ENCODE measurements at regions not wholly inside any gene's neighbourhood (a gene's known extent, or its start where the extent isn't known, plus 50 kb on each side); places are given as distances from the start of the nearest gene placed in this dataset.

- DNase-seq (ENCODE audit: low spot score in 2 of 2), result no peak
- Mint-ChIP-seq H3K4me1 (no peaks in the 10 kb centered on the region), H3K36me3 (no peaks in the 10 kb centered on the region), H3K9me3 (peaks cover 21% of the 10 kb centered on the region), H3K27ac (no peak overlapping the region), H3K4me3 (no peak overlapping the region)
- no peak for ATAC-seq
These were observed 1773.5 kb upstream of the WWC1 start for GRCh38 chr5:166517976-166518375.

DNA sequence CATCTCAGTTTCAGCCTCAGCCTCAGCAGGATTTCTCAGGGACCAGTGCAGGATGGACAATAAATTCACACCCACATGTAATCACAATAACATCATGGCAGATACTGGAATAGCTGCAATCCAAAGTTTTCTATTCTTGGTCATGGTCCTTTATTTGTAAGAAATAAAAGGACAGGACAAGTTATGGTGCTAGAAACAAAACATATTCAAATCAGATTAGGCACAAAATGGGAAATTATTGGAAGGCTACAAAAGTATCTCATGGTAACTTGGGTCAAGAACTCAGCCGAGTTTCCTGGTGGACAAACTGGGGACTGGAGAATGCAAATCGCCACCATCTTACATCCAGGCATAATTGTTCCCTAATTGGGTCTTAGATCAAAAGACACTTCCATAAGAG lies 1768.2 kb upstream of the WWC1 start:
- peaks cover 8% of the 10 kb centered on the region for H3K9me3 Mint-ChIP-seq
- H3K4me1 Mint-ChIP-seq, result no peaks in the 10 kb centered on the region
- ATAC-seq (no peak), DNase-seq (ENCODE audit: low spot score in 2 of 2) (no peak)
- no peak overlapping the region for H3K4me3 Mint-ChIP-seq
- no peaks in the 10 kb centered on the region for H3K36me3 Mint-ChIP-seq
- no peak overlapping the region for H3K27ac Mint-ChIP-seq

DNA sequence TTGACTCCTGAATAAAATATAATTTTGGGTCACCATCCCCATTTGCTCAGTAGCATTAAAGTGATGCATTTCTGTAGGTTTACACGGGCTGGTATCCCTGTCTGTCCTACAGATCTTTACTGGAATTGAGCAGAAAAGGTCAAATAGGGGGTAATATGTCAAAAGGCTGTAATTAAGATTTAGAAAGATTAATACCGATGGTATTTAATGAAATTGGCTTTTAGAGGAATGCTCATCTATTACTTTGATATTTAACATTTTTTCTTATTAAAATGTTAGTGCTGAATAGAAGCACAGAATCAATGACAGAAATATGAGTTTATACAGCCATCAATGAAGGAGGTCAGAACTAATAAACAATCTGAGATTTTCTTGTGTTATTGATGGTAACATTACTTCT lies 1762.2 kb upstream of the WWC1 start:
- H3K4me3 Mint-ChIP-seq, result no peak overlapping the region
- ATAC-seq, result no peak
- H3K27ac Mint-ChIP-seq, result no peak overlapping the region
- H3K36me3 Mint-ChIP-seq, result no peaks in the 10 kb centered on the region
- H3K9me3 Mint-ChIP-seq, result peaks cover 5% of the 10 kb centered on the region
- H3K4me1 Mint-ChIP-seq, result no peaks in the 10 kb centered on the region
- no peak for DNase-seq (ENCODE audit: low spot score in 2 of 2)

GRCh38 chr5:166532456-166533220 lies 1758.8 kb upstream of the WWC1 start:
- Mint-ChIP-seq H3K4me1 (no peaks in the 10 kb centered on the region), H3K27ac (no peak overlapping the region), H3K36me3 (no peaks in the 10 kb centered on the region), H3K4me3 (no peak overlapping the region), H3K9me3 (peaks cover 9% of the 10 kb centered on the region)
- ATAC-seq, result no peak
- no peak for DNase-seq (ENCODE audit: low spot score in 2 of 2)

DNA sequence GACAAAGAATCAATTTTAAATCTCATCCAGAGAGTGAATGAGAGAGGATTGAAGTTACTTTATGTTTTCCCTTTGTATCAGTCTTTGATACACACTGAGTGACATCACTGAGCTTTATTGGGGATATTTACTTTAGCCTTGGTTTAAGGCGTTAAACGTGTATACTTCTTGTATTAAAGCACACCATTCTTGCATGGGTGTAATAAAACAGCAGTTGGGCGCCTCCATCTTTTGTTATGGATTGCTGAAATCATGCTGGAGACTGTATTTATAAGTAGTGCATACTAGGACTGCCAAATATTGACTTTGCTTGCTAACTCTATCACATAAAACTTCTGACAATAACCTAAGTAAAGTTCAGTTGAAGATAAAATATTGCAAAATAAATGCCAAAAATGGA lies 1755.8 kb upstream of the WWC1 start:
- DNase-seq (ENCODE audit: low spot score in 2 of 2), result no peak
- Mint-ChIP-seq H3K4me1 (no peaks in the 10 kb centered on the region), H3K4me3 (no peak overlapping the region), H3K9me3 (peaks cover 10% of the 10 kb centered on the region), H3K27ac (no peak overlapping the region), H3K36me3 (no peaks in the 10 kb centered on the region)
- ATAC-seq, result no peak

- Mint-ChIP-seq H3K4me3 (no peak overlapping the region), H3K4me1 (no peaks in the 10 kb centered on the region), H3K27ac (no peak overlapping the region), H3K9me3 (peaks cover 10% of the 10 kb centered on the region), H3K36me3 (no peaks in the 10 kb centered on the region)
- ATAC-seq (no peak), DNase-seq (ENCODE audit: low spot score in 2 of 2) (no peak)
These were observed 1751.3 kb upstream of the WWC1 start for GRCh38 chr5:166540156-166540555.

- DNase-seq (ENCODE audit: low spot score in 2 of 2) (no peak), ATAC-seq (no peak)
- no peaks in the 10 kb centered on the region for H3K36me3 Mint-ChIP-seq
- no peak overlapping the region for H3K4me3 Mint-ChIP-seq
- H3K27ac Mint-ChIP-seq, result no peak overlapping the region
- H3K4me1 Mint-ChIP-seq, result no peaks in the 10 kb centered on the region
- peaks cover 9% of the 10 kb centered on the region for H3K9me3 Mint-ChIP-seq
These were observed 1740.1 kb upstream of the WWC1 start for GRCh38 chr5:166551384-166551783.

- Mint-ChIP-seq H3K4me3 (no peak overlapping the region), H3K9me3 (peaks cover 9% of the 10 kb centered on the region), H3K27ac (no peak overlapping the region), H3K4me1 (no peaks in the 10 kb centered on the region), H3K36me3 (no peaks in the 10 kb centered on the region)
- ATAC-seq (no peak), DNase-seq (ENCODE audit: low spot score in 2 of 2) (no peak)
These were observed 1737.7 kb upstream of the WWC1 start for GRCh38 chr5:166553778-166554177.

DNA sequence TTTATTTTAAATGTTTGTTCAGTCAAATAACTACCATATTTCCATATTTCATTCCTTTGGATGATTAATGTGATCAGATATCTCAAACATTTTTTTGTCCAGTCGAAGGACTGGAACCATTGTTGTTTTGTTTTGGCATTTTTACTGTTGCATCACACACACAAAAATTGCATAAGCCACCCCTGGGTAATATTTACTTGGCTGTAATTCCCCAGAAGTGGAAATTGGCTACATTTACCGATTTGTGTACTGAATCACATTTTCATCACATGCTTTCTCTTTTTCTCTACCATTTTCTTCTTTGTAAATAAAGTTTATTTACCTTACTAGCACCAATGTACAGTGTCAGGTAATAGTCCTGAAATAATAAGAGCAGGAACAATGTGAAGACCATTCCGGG lies 1729.7 kb upstream of the WWC1 start:
- no peak overlapping the region for H3K4me3 Mint-ChIP-seq
- no peak for DNase-seq (ENCODE audit: low spot score in 2 of 2)
- no peak for ATAC-seq

DNA sequence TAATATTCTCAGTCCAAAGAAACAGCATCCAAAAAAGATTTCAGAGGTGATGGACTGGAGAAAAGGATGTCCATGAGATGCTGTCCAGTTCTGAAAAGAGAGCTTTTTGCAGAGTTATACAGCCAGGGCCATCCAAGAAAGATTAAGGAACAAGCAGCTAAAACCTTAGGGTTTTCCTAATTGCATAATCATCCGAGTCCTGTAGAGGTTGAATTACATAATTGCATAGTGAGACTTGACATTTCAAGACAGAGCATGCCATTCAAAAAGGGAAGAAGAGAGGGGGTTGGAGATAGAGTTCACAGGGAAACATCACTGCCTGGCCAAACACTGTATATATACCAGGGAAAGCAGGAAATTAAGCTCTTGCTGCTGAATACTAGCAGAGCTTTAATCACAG lies 1729.2 kb upstream of the WWC1 start:
- Mint-ChIP-seq H3K4me3 (no peak overlapping the region), H3K36me3 (no peaks in the 10 kb centered on the region), H3K4me1 (no peaks in the 10 kb centered on the region), H3K9me3 (peaks cover 8% of the 10 kb centered on the region), H3K27ac (no peak overlapping the region)
- ATAC-seq (no peak), DNase-seq (ENCODE audit: low spot score in 2 of 2) (no peak)

More for the DNA sequence above, 1729.7 kb upstream of the WWC1 start:
- no peak overlapping the region for H3K27ac Mint-ChIP-seq
- H3K9me3 Mint-ChIP-seq, result peaks cover 8% of the 10 kb centered on the region
- H3K4me1 Mint-ChIP-seq, result no peaks in the 10 kb centered on the region
- H3K36me3 Mint-ChIP-seq, result no peaks in the 10 kb centered on the region

- Mint-ChIP-seq H3K36me3 (no peaks in the 10 kb centered on the region), H3K4me3 (no peak overlapping the region), H3K4me1 (no peaks in the 10 kb centered on the region), H3K9me3 (peaks cover 15% of the 10 kb centered on the region), H3K27ac (no peak overlapping the region)
- ATAC-seq (no peak), DNase-seq (ENCODE audit: low spot score in 2 of 2) (no peak)
These were observed 1724.7 kb upstream of the WWC1 start for GRCh38 chr5:166566725-166567124.

- no peak overlapping the region for H3K27ac Mint-ChIP-seq
These were observed 1720.6 kb upstream of the WWC1 start for GRCh38 chr5:166570865-166571264.

GRCh38 chr5:166571668-166572067 lies 1719.8 kb upstream of the WWC1 start:
- no peak overlapping the region for H3K4me3 Mint-ChIP-seq
- no peaks in the 10 kb centered on the region for H3K4me1 Mint-ChIP-seq
- DNase-seq (ENCODE audit: low spot score in 2 of 2), result no peak
- H3K27ac Mint-ChIP-seq, result no peak overlapping the region
- ATAC-seq, result no peak
- H3K9me3 Mint-ChIP-seq, result peaks cover 20% of the 10 kb centered on the region
- no peaks in the 10 kb centered on the region for H3K36me3 Mint-ChIP-seq

More at GRCh38 chr5:166570865-166571264, 1720.6 kb upstream of the WWC1 start:
- Mint-ChIP-seq H3K36me3 (no peaks in the 10 kb centered on the region), H3K9me3 (peaks cover 20% of the 10 kb centered on the region), H3K4me1 (no peaks in the 10 kb centered on the region), H3K4me3 (no peak overlapping the region)
- DNase-seq (ENCODE audit: low spot score in 2 of 2), result no peak
- no peak for ATAC-seq

DNA sequence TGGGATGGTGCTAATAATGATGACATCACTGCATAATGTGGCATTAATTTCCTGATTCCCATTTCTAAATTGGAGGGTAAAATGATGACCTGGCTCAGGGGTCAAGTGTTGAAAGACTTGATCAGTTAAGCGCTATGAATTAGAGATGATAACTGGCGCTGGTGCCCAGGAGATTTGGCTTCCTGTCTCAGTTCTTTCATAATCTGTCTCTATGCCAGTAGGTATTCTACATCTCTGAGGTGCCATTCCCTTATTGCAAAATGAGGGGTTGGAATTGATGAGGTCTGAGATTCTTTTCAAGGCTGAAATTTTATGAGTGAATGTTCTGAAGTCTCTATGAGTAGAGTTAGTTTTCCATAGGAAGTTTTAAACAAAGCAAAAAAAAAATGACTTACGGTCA lies 1715.1 kb upstream of the WWC1 start:
- no peak for ATAC-seq
- Mint-ChIP-seq H3K4me3 (no peak overlapping the region), H3K27ac (no peak overlapping the region)

DNA sequence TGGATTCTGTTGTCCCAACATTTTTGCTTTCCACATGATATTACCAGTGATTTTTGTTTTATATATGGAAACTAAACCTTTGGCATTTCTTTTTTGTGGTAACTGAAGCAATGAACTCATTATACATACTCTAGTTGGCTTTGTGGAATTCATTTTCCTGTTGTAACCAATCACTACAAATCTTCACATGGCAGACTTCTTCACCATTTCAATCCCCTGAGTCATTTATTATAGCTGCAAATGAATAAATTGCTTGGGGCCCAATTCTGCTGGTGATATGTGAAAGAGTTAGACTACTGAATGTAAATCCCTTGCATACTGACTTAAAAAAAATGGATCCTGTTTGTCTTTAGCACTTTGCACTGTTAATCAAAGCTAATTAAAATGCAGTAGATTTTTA lies 1709.6 kb upstream of the WWC1 start:
- Mint-ChIP-seq H3K9me3 (peaks cover 8% of the 10 kb centered on the region), H3K36me3 (no peaks in the 10 kb centered on the region), H3K4me3 (no peak overlapping the region), H3K4me1 (no peaks in the 10 kb centered on the region), H3K27ac (no peak overlapping the region)
- no peak for ATAC-seq
- DNase-seq (ENCODE audit: low spot score in 2 of 2), result no peak

More for the DNA sequence above, 1715.1 kb upstream of the WWC1 start:
- Mint-ChIP-seq H3K4me1 (no peaks in the 10 kb centered on the region), H3K36me3 (no peaks in the 10 kb centered on the region), H3K9me3 (peaks cover 13% of the 10 kb centered on the region)
- DNase-seq (ENCODE audit: low spot score in 2 of 2), result no peak

DNA sequence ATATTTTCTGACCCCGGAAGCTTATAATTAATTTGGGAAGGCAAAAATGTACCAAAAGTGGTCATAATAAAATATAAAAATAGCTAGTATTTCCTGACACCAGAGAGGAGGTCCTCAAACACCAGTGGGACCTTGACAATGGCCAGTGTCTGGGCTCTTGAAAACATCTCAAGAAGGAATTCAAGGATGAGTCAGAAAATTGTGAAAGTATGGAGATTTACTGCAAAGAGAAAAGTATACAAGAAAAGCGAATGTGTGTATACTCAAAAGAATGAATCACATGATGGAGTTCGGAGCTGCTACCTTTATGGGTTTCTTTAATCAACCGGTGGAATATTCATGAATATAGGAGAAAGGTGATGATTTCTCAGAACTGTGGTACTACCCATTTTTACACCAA lies 1709.0 kb upstream of the WWC1 start:
- Mint-ChIP-seq H3K4me3 (no peak overlapping the region), H3K4me1 (no peaks in the 10 kb centered on the region), H3K9me3 (peaks cover 8% of the 10 kb centered on the region), H3K27ac (no peak overlapping the region), H3K36me3 (no peaks in the 10 kb centered on the region)
- ATAC-seq (no peak), DNase-seq (ENCODE audit: low spot score in 2 of 2) (no peak)

- no peak overlapping the region for H3K4me3 Mint-ChIP-seq
- H3K36me3 Mint-ChIP-seq, result no peaks in the 10 kb centered on the region
- H3K27ac Mint-ChIP-seq, result no peak overlapping the region
- ATAC-seq (no peak), DNase-seq (ENCODE audit: low spot score in 2 of 2) (no peak)
- H3K9me3 Mint-ChIP-seq, result peaks cover 11% of the 10 kb centered on the region
- H3K4me1 Mint-ChIP-seq, result no peaks in the 10 kb centered on the region
These were observed 1696.9 kb upstream of the WWC1 start for GRCh38 chr5:166594567-166594966.
